NB4 (cell line): ENCODE measurements at regions not wholly inside any gene's neighbourhood (a gene's known extent, or its start where the extent isn't known, plus 50 kb on each side); places are given as distances from the start of the nearest gene placed in this dataset.

Source experiments
- CTCF ChIP-seq: IDR thresholded peaks from one replicate; pipeline ENCODE4 v1.5.1; 2012; ENCODE audit warnings: low read depth, low read length
- POLR2A ChIP-seq: IDR thresholded peaks from 2 replicates; pipeline ENCODE4 v1.6.1; 2011; ENCODE audit warnings: mild to moderate bottlenecking; ENCODE audit not compliant: insufficient read length; ENCODE audit errors: extremely low read depth

- TF ChIP-seq POLR2A (no peak), CTCF (no peak)
These were observed 2464.6 kb downstream of the PCDH7 start for GRCh38 chr4:33184657-33185290.
